ENCODE measurements at regions not wholly inside any gene's neighbourhood (a gene's known extent, or its start where the extent isn't known, plus 50 kb on each side); places are given as distances from the start of the nearest gene placed in this dataset.

DNA sequence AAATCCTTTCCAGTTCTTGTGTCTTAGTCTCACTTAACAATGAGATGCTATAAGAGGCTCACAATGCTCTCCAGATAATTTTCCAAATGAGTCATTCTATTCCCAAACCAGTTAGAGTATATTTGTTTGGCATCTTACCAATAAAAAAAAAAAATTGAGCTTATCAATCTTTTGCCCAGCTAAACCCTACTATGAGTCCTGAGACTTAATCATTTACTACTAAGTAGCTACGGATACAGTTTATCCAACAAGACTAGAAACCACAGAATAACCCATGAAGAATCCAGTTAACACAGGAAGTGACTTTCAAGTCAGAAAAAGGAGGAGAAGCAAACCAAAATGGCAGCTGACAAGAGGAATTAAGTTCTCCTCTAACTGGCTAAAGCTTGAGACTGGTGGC lies 330.3 kb upstream of the XYLT1 start:
- no peak for TF ChIP-seq EZH2 (IDR thresholded peaks at IDR 0.05; ENCODE audit: borderline replicate concordance, insufficient read depth, low read depth, low read length, poor library complexity, severe bottlenecking)
- TF ChIP-seq, protein P1, sequence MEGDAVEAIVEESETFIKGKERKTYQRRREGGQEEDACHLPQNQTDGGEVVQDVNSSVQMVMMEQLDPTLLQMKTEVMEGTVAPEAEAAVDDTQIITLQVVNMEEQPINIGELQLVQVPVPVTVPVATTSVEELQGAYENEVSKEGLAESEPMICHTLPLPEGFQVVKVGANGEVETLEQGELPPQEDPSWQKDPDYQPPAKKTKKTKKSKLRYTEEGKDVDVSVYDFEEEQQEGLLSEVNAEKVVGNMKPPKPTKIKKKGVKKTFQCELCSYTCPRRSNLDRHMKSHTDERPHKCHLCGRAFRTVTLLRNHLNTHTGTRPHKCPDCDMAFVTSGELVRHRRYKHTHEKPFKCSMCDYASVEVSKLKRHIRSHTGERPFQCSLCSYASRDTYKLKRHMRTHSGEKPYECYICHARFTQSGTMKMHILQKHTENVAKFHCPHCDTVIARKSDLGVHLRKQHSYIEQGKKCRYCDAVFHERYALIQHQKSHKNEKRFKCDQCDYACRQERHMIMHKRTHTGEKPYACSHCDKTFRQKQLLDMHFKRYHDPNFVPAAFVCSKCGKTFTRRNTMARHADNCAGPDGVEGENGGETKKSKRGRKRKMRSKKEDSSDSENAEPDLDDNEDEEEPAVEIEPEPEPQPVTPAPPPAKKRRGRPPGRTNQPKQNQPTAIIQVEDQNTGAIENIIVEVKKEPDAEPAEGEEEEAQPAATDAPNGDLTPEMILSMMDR (IDR thresholded peaks at IDR 0.05): no peak
- ChIA-PET POLR2A (no interaction called here), CTCF (no interaction called here)
- Histone ChIP-seq H4K20me1 (ENCODE audit: control insufficient read depth, insufficient read depth, low read length, poor library complexity, severe bottlenecking) (no peaks in the 10 kb centered on the region), H3K27me3 (replicated peaks in 1 of 4; ENCODE audit: control extremely low read depth in 1 of 4, control insufficient read depth in 3 of 4, insufficient read depth in 4 of 4, low read length in 3 of 4) (no peaks in the 10 kb centered on the region), H3K4me2 (replicated peaks; ENCODE audit: low read depth, low read length, poor library complexity, severe bottlenecking) (no peak overlapping the region), H2AFZ (ENCODE audit: insufficient read depth, low read depth, low read length, poor library complexity, severe bottlenecking) (no peak overlapping the region), H3K79me2 (ENCODE audit: control insufficient read depth, insufficient read depth, low read length) (no peaks in the 10 kb centered on the region), H3K27ac (ENCODE audit: low read length in 2 of 2) (no peak overlapping the region), H3K9ac (ENCODE audit: low read length) (no peak overlapping the region), H3K9me3 (ENCODE audit: control extremely low read depth in 1 of 3, control insufficient read depth in 2 of 3, insufficient read depth in 1 of 3, low read length in 2 of 3) (no peaks in the 10 kb centered on the region), H3K4me3 (ENCODE audit: control extremely low read depth in 1 of 5, extremely low read depth in 1 of 5, insufficient read depth in 1 of 5, low read depth in 2 of 5, low read length in 4 of 5) (no peak overlapping the region), H3K4me1 (ENCODE audit: control insufficient read depth in 2 of 2, insufficient read depth in 2 of 2, low read length in 2 of 2) (no peaks in the 10 kb centered on the region), H3K36me3 (replicated peaks in 1 of 2; ENCODE audit: control extremely low read depth in 1 of 2, control insufficient read depth in 1 of 2, extremely low read depth in 1 of 2, insufficient read depth in 2 of 2, low read length in 1 of 2) (no peaks in the 10 kb centered on the region)
- Mint-ChIP-seq H3K9me3 (ENCODE audit: insufficient read depth) (no peaks in the 10 kb centered on the region), H3K4me3 (no peak overlapping the region), H3K27ac (no peak overlapping the region), H3K4me1 (no peaks in the 10 kb centered on the region), H3K27me3 (peaks cover 19% of the 10 kb centered on the region)
- DNase-seq: no peak
- no CpG with 5 or more reads among the region's 1 CpG for WGBS (ENCODE audit: insufficient coverage)
- intact Hi-C loops (cut with micrococcal nuclease): no loop called here
- no peak for ATAC-seq (ENCODE audit: low read depth)

DNA sequence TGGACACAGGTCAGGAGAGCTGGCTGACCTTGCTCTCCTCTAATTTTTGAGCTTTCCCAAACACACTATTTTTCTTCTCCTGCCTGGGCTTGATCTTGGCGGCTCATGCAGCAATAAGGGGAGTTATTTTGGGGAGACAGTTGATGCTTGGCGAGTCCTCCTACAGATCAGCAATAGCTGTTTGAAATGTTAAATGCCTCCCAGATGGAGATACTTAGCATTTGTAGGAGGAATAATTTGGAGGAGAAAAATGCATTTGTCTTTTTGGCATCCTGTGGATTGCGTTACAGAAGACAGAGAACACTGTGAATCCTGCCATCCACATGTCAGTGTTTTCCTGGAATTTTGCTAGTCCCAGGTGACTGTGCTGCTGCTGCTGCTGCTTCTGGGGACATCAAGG lies 328.0 kb upstream of the XYLT1 start:
- Mint-ChIP-seq H3K4me3 (no peak overlapping the region), H3K27ac (no peak overlapping the region), H3K9me3 (ENCODE audit: insufficient read depth) (no peaks in the 10 kb centered on the region), H3K4me1 (no peaks in the 10 kb centered on the region), H3K27me3 (peaks cover 11% of the 10 kb centered on the region)
- ChIA-PET CTCF (no interaction called here), POLR2A (no interaction called here)
- Histone ChIP-seq H3K9ac (ENCODE audit: low read length) (no peak overlapping the region), H3K4me2 (replicated peaks; ENCODE audit: low read depth, low read length, poor library complexity, severe bottlenecking) (no peak overlapping the region), H3K79me2 (ENCODE audit: control insufficient read depth, insufficient read depth, low read length) (no peaks in the 10 kb centered on the region), H3K36me3 (replicated peaks in 1 of 2; ENCODE audit: control extremely low read depth in 1 of 2, control insufficient read depth in 1 of 2, extremely low read depth in 1 of 2, insufficient read depth in 2 of 2, low read length in 1 of 2) (no peaks in the 10 kb centered on the region), H3K9me3 (ENCODE audit: control extremely low read depth in 1 of 3, control insufficient read depth in 2 of 3, insufficient read depth in 1 of 3, low read length in 2 of 3) (no peaks in the 10 kb centered on the region), H4K20me1 (ENCODE audit: control insufficient read depth, insufficient read depth, low read length, poor library complexity, severe bottlenecking) (no peaks in the 10 kb centered on the region), H3K27me3 (replicated peaks in 1 of 4; ENCODE audit: control extremely low read depth in 1 of 4, control insufficient read depth in 3 of 4, insufficient read depth in 4 of 4, low read length in 3 of 4) (no peaks in the 10 kb centered on the region), H3K4me3 (ENCODE audit: control extremely low read depth in 1 of 5, extremely low read depth in 1 of 5, insufficient read depth in 1 of 5, low read depth in 2 of 5, low read length in 4 of 5) (no peak overlapping the region), H3K4me1 (ENCODE audit: control insufficient read depth in 2 of 2, insufficient read depth in 2 of 2, low read length in 2 of 2) (no peaks in the 10 kb centered on the region), H2AFZ (ENCODE audit: insufficient read depth, low read depth, low read length, poor library complexity, severe bottlenecking) (no peak overlapping the region), H3K27ac (ENCODE audit: low read length in 2 of 2) (no peak overlapping the region)
- TF ChIP-seq EZH2 (IDR thresholded peaks at IDR 0.05; ENCODE audit: borderline replicate concordance, insufficient read depth, low read depth, low read length, poor library complexity, severe bottlenecking): no peak
- TF ChIP-seq, protein P1 (IDR thresholded peaks at IDR 0.05): no peak
- intact Hi-C loops (cut with micrococcal nuclease): no loop called here
- DNase-seq (no peak), ATAC-seq (ENCODE audit: low read depth) (no peak)
- 74% methylated on average over 2 of the region's 3 CpGs for WGBS (ENCODE audit: insufficient coverage)

All from B cell (primary cell).